ENCODE measurements at regions not wholly inside any gene's neighbourhood (a gene's known extent, or its start where the extent isn't known, plus 50 kb on each side); places are given as distances from the start of the nearest gene placed in this dataset.

DNA sequence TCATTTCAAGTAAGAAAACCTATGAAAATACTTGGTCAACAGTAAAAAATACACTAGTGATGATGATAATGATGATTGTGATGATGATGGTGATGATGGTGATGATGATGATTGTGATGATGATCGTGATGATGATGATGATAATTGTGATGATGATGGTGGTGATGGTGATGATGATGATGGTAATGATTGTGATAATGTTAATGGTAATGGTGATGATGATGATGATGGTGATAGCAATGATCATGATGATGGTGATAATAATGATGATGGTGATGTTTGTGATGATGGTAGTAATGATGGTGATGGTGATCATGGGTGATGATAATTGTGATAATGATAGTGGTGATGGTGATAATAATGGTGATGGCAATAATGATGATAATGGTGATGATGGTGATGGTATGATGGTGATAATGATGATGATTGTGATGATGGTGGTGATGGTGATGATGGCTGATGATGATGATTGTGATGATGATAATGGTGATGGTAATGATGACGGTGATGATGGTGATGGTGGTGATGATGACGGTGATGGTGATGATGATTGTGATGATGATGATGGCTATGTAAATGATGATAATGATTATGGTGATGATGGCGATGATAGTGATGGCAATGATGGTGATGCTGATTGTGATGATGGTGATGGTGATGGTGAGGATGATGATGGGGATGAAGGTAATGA is 62.1 kb downstream of the VCX3A start:
- WGBS, 2 donors = 93 to 95% methylated on average over 4 of the region's 4 CpGs
- intact Hi-C loops (cut with DNase I) = no loop called here
- TF ChIP-seq, protein P1, sequence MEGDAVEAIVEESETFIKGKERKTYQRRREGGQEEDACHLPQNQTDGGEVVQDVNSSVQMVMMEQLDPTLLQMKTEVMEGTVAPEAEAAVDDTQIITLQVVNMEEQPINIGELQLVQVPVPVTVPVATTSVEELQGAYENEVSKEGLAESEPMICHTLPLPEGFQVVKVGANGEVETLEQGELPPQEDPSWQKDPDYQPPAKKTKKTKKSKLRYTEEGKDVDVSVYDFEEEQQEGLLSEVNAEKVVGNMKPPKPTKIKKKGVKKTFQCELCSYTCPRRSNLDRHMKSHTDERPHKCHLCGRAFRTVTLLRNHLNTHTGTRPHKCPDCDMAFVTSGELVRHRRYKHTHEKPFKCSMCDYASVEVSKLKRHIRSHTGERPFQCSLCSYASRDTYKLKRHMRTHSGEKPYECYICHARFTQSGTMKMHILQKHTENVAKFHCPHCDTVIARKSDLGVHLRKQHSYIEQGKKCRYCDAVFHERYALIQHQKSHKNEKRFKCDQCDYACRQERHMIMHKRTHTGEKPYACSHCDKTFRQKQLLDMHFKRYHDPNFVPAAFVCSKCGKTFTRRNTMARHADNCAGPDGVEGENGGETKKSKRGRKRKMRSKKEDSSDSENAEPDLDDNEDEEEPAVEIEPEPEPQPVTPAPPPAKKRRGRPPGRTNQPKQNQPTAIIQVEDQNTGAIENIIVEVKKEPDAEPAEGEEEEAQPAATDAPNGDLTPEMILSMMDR (IDR thresholded peaks at IDR 0.05) = no peak
- no peaks in the 10 kb centered on the region for H3K36me3 ChIP-seq
- H3K4me1 ChIP-seq = no peaks in the 10 kb centered on the region
- H3K9me3 ChIP-seq = peaks cover 0 to 15% (median 0%) of the 10 kb centered on the region in 11 donors
- H3K27ac ChIP-seq = no peak overlapping the region
- no peak overlapping the region for H3K4me3 ChIP-seq
- no peaks in the 10 kb centered on the region for H3K27me3 ChIP-seq
- ATAC-seq = no peak
- DNase-seq = no peak

DNA sequence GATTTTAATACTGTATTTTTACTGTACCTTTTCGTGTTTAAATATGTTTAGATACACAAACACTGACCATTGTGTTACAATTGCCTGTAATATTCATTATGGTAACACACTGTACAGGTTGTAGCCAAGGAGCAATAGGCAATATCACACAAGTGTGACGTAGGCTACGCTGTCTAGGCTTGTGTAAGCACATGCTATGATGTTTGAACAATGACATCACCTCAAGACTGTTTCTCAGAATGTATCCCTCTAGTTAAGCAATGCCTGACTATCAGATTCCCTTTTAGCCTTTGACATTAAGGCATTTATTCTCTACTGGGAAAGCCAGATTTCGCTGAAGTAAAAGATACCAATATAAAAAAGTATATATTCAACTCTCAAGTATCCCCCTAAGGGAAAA is 66.2 kb downstream of the VCX3A start:
- H3K4me3 ChIP-seq = no peak overlapping the region
- TF ChIP-seq, protein P1 (IDR thresholded peaks at IDR 0.05) = no peak
- ATAC-seq = no peak
- no peak for DNase-seq
- intact Hi-C loops (cut with DNase I) = no loop called here
- no peaks in the 10 kb centered on the region for H3K27me3 ChIP-seq
- 50 to 58% methylated on average over 4 of the region's 4 CpGs for WGBS, 2 donors
- no peak overlapping the region for H3K27ac ChIP-seq
- H3K4me1 ChIP-seq = no peaks in the 10 kb centered on the region
- peaks cover 0 to 13% (median 0%) of the 10 kb centered on the region in 11 donors for H3K9me3 ChIP-seq
- H3K36me3 ChIP-seq = no peaks in the 10 kb centered on the region

DNA sequence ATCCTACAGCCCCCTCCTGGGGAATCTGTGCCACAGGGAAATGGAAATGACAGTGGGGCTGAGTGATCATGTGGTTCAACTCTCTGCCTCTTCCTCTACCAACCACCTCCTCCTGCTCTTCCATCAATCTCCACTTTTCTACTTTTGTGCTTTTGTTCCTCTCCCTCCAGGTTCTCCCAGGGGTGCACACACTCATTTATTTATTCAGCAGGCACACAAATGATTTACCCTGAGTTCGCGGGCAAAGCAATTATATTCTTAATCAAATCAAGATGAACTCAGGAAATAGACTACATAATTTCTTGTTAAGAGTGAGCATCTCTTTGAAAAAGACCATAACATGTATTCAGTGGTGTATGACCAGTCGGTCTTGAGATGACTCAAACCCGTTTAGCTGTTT is 69.2 kb downstream of the VCX3A start:
- no peak for ATAC-seq
- Histone ChIP-seq H3K27me3 (no peaks in the 10 kb centered on the region), H3K36me3 (no peaks in the 10 kb centered on the region), H3K4me1 (no peaks in the 10 kb centered on the region), H3K4me3 (no peak overlapping the region), H3K9me3 (peaks cover 0 to 10% (median 0%) of the 10 kb centered on the region in 11 donors), H3K27ac (no peak overlapping the region)
- TF ChIP-seq, protein P1 (IDR thresholded peaks at IDR 0.05) = no peak
- DNase-seq = no peak
- intact Hi-C loops (cut with DNase I) = no loop called here
- 79 to 94% methylated on average over 4 of the region's 4 CpGs for WGBS, 2 donors

DNA sequence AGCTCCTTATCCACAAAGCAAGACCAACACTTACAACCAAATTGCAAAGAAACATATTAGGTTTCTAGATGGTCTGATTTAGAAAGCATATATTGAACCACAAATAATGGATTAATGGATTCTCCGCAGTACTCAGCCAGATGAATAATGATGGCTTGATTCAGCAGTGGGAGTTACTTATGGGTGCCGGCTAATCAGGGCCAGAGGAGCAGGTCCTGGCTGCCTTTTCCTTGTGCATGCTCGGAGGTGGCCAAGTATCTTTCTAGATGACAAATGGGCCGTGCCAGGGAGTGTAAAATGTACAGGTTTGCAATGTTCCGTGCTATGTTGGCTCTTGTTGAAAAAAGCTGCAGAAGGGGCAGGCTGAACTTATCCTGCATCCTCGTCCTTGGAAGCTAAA is 70.2 kb downstream of the VCX3A start:
- 71 to 80% methylated on average over 6 of the region's 6 CpGs for WGBS, 2 donors
- TF ChIP-seq, protein P1 (IDR thresholded peaks at IDR 0.05) = no peak
- peaks cover 0 to 11% (median 0%) of the 10 kb centered on the region in 11 donors for H3K9me3 ChIP-seq
- no peaks in the 10 kb centered on the region for H3K4me1 ChIP-seq
- no peaks in the 10 kb centered on the region for H3K36me3 ChIP-seq
- ATAC-seq (no peak), DNase-seq (no peak)
- H3K4me3 ChIP-seq = no peak overlapping the region
- intact Hi-C loops (cut with DNase I) = no loop called here
- H3K27me3 ChIP-seq = no peaks in the 10 kb centered on the region
- H3K27ac ChIP-seq = no peak overlapping the region
